Tibial artery (tissue), 4 donors: ENCODE measurements at regions not wholly inside any gene's neighbourhood (a gene's known extent, or its start where the extent isn't known, plus 50 kb on each side); places are given as distances from the start of the nearest gene placed in this dataset.

Source experiments
- DNase-seq, 2 donors: peaks; one replicate each; pipeline ENCODE4 v3.0.0-alpha.2; 2019
- H3K27ac ChIP-seq, 2 donors: fragments of 200-600 bp; sonication (generic) in 1 of 2; 1 replicate in 1 of 2; 2 replicates in 1 of 2; pipeline ENCODE4 v1.5.1; 2018 to 2019; ENCODE audit warnings: mild to moderate bottlenecking in 1 of 2
- H3K27me3 ChIP-seq, 2 donors: fragments of 200-600 bp; sonication (generic) in 1 of 2; one replicate each; pipeline versions ENCODE4 v1.5.1 to v1.6.0; 2016 to 2019
- H3K36me3 ChIP-seq, 3 donors: fragments of 200-600 bp; sonication (generic) in 2 of 3; one replicate each; pipeline ENCODE4 v1.5.1; 2016 to 2019; ENCODE audit warnings: mild to moderate bottlenecking in 2 of 3
- H3K4me1 ChIP-seq, 4 donors: fragments of 200-600 bp; sonication (generic) in 2 of 4; 1 replicate in 3 of 4; 2 replicates in 1 of 4; pipeline ENCODE4 v1.5.1; 2016 to 2019
- H3K4me3 ChIP-seq, 2 donors: fragments of 200-600 bp; sonication (generic) in 1 of 2; 1 replicate in 1 of 2; 2 replicates in 1 of 2; pipeline ENCODE4 v1.5.1; 2018 to 2019; ENCODE audit warnings: mild to moderate bottlenecking in 2 of 2
- H3K9me3 ChIP-seq, 3 donors: fragments of 200-600 bp; sonication (generic) in 1 of 3; one replicate each; pipeline ENCODE4 v1.5.1; 2016 to 2019
- intact Hi-C: fragments of 100-400 bp; cut with DNase I; formaldehyde crosslinking; loops from one replicate; pipeline ENCODE4 v1.15.0; 2023; ENCODE audit warnings: low total_unique reads
- TF ChIP-seq, protein P1 (sequence below), 2 experiments: fragments of 200-600 bp in 1 of 2; fragments of 450-650 bp in 1 of 2; IDR thresholded peaks; one replicate each; pipeline ENCODE4 v1.5.1; 2017 to 2019; ENCODE audit warnings: antibody characterized with exemption in 2 of 2, mild to moderate bottlenecking in 1 of 2, moderate library complexity in 1 of 2

DNA sequence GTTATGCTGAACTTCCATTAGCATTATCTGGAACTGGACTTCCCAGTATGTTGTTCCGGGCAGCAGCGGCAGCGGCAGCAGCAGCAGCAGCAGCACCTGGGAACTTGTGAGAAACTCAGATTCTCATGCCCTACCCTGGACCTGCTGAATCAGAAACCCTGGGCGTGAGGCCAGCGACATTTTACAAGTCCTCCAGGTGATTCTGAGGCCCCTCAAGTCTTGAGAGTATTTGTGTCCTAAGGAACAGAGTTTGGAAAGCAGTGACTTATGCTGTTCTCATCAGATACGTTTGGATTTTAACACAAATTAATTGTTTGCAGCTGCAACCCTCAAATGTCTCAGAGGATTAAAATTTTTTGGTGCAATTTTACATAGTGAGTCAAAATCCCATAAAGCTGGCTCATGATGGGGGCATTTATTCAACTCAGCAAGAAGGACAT, 157.2 kb upstream of the KAZN start:
- intact Hi-C loops = no loop called here
- TF ChIP-seq, protein P1, sequence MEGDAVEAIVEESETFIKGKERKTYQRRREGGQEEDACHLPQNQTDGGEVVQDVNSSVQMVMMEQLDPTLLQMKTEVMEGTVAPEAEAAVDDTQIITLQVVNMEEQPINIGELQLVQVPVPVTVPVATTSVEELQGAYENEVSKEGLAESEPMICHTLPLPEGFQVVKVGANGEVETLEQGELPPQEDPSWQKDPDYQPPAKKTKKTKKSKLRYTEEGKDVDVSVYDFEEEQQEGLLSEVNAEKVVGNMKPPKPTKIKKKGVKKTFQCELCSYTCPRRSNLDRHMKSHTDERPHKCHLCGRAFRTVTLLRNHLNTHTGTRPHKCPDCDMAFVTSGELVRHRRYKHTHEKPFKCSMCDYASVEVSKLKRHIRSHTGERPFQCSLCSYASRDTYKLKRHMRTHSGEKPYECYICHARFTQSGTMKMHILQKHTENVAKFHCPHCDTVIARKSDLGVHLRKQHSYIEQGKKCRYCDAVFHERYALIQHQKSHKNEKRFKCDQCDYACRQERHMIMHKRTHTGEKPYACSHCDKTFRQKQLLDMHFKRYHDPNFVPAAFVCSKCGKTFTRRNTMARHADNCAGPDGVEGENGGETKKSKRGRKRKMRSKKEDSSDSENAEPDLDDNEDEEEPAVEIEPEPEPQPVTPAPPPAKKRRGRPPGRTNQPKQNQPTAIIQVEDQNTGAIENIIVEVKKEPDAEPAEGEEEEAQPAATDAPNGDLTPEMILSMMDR (IDR thresholded peaks at IDR 0.05) = no peak
- DNase-seq = no peak
- Histone ChIP-seq H3K36me3 (no peaks in the 10 kb centered on the region), H3K9me3 (no peaks in the 10 kb centered on the region), H3K27me3 (peaks cover 0 to 23% of the 10 kb centered on the region in 2 donors), H3K4me3 (no peak overlapping the region), H3K4me1 (no peaks in the 10 kb centered on the region), H3K27ac (no peak overlapping the region)

DNA sequence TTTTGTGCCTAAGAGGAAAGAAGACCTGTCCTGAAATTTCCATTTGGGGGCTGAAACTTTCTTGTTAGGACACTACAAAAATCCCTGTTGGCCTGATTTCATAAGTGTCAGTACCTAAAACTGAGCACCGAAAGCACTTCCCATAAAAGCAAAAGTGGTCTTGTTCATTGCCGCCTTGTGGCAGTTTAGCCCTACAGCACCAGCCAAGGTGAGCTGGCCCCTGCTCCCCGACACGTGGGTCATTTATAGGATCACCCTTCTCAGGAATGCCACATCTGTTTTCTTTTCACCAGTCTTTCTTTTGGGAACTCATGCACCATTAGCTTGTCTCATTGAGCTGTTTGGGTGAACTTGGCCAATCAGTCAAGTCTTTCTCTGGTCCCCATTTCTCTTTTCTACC, 155.8 kb upstream of the KAZN start:
- TF ChIP-seq, protein P1 (IDR thresholded peaks at IDR 0.05) = no peak
- DNase-seq = no peak
- H3K4me1 ChIP-seq = no peaks in the 10 kb centered on the region
- H3K9me3 ChIP-seq = no peaks in the 10 kb centered on the region
- H3K27me3 ChIP-seq = peaks cover 0 to 20% of the 10 kb centered on the region in 2 donors
- H3K36me3 ChIP-seq = no peaks in the 10 kb centered on the region
- no peak overlapping the region for H3K4me3 ChIP-seq
- intact Hi-C loops = no loop called here
- H3K27ac ChIP-seq = no peak overlapping the region

DNA sequence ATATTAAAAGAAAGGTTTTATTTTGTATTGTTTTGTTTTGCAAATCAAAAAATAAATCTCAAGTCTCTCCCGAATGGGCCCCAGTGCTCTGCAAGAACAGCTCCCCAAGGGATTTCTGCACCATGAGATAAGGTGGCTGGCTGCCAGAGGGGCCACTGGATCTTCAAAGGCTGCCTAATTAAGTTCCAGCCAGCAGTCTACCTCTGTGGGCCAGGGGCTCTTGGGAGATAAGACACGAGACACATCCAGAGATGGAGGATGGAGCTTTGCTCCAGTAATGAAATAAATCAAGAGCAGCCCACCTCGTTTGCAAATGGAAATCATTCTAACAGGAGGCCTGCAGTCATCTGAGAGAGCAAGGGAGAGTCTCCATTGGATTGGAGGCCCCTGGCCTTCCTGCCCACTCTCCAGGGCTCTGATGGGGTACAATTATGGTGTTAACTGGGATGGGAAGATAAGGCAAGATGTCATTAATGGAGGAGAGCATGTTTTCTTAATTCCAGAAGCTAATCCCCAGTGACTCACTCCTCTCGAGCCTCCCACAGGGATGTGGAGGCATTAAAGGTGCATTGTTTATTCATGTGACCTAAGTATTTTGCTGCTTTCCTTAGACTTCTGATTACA, 155.2 kb upstream of the KAZN start:
- Histone ChIP-seq H3K9me3 (no peaks in the 10 kb centered on the region), H3K27me3 (peaks cover 0 to 17% of the 10 kb centered on the region in 2 donors), H3K27ac (no peak overlapping the region), H3K36me3 (no peaks in the 10 kb centered on the region), H3K4me3 (no peak overlapping the region), H3K4me1 (no peaks in the 10 kb centered on the region)
- TF ChIP-seq, protein P1 (IDR thresholded peaks at IDR 0.05) = no peak
- no peak for DNase-seq
- intact Hi-C loops = no loop called here

DNA sequence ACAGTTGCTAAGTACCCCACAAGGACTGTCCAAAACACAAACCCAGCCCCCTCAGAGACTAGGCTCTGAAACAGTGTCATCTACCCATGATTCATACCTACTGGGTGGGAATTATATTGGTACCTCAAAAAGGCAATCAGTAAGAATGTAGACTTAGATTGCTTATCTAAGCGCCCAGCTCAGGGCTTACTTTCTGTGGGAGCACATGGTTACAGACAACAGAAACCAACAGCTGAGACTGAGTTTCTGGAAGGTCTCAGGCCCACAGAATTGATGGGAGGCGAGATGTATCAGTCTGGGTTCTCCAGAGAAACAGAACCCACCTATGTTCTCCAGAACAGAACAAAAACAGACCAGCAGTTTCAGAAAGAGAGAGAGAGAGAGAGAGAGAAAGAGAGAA, 147.3 kb upstream of the KAZN start:
- intact Hi-C loops = no loop called here
- Histone ChIP-seq H3K4me3 (no peak overlapping the region), H3K9me3 (no peaks in the 10 kb centered on the region), H3K27me3 (peaks cover 0 to 2% of the 10 kb centered on the region in 2 donors), H3K27ac (no peak overlapping the region), H3K4me1 (no peaks in the 10 kb centered on the region), H3K36me3 (no peaks in the 10 kb centered on the region)
- TF ChIP-seq, protein P1 (IDR thresholded peaks at IDR 0.05) = no peak
- no peak for DNase-seq

DNA sequence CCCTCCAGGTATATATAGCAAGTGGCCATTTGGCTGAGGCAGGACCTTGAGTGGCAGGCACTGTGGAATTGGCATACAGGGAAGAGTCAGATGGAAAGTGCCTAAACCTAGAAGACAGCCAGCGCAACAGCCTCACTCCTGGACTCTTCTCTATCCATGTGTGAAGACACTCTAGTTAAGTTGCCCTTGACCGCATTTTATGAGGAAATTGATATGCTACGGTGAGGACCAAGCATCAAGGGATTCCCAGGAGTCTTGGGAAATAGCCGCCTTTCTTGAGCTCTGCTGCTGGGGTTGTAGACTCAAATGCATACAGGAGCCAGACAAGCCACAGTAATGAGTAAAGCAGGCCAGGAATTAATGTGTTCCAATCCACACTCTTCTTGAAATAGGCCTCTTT, 145.9 kb upstream of the KAZN start:
- Histone ChIP-seq H3K36me3 (no peaks in the 10 kb centered on the region), H3K4me3 (no peak overlapping the region), H3K27me3 (no peaks in the 10 kb centered on the region), H3K9me3 (no peaks in the 10 kb centered on the region), H3K27ac (no peak overlapping the region), H3K4me1 (no peaks in the 10 kb centered on the region)
- no peak for DNase-seq
- TF ChIP-seq, protein P1 (IDR thresholded peaks at IDR 0.05) = no peak
- intact Hi-C loops = no loop called here

DNA sequence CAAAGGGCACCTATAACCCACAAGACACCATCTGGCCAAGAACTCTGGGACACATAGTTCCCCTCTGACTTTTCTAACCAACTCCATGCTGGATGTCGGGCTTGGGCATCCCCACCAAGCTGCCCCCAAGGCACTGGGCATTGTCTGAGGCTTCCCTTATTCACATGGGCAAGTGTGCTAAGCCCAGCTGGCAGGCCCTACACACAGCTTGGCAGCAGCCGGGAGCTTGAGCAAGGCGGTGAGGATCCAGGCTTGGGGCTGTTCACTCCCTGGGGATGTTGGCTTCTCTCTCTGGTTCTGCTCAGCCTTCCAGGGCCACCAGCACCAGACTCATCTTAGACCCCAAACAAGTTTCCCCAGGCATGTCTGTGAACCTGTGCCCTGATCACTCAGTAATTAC, 138.3 kb upstream of the KAZN start:
- DNase-seq = no peak
- no peaks in the 10 kb centered on the region for H3K4me1 ChIP-seq

More for the DNA sequence above, 138.3 kb upstream of the KAZN start:
- Histone ChIP-seq H3K9me3 (no peaks in the 10 kb centered on the region), H3K27ac (no peak overlapping the region), H3K4me3 (no peak overlapping the region), H3K27me3 (peaks cover 0 to 30% of the 10 kb centered on the region in 2 donors), H3K36me3 (no peaks in the 10 kb centered on the region)
- TF ChIP-seq, protein P1 (IDR thresholded peaks at IDR 0.05) = no peak
- intact Hi-C loops = no loop called here
